Fibroblast of skin of right quadriceps (primary cell): ENCODE measurements at regions not wholly inside any gene's neighbourhood (a gene's known extent, or its start where the extent isn't known, plus 50 kb on each side); places are given as distances from the start of the nearest gene placed in this dataset.

ENCODE experiments used
- DNase-seq: peaks from one replicate; pipeline ENCODE4 v3.0.0-alpha.2; 2013

DNA sequence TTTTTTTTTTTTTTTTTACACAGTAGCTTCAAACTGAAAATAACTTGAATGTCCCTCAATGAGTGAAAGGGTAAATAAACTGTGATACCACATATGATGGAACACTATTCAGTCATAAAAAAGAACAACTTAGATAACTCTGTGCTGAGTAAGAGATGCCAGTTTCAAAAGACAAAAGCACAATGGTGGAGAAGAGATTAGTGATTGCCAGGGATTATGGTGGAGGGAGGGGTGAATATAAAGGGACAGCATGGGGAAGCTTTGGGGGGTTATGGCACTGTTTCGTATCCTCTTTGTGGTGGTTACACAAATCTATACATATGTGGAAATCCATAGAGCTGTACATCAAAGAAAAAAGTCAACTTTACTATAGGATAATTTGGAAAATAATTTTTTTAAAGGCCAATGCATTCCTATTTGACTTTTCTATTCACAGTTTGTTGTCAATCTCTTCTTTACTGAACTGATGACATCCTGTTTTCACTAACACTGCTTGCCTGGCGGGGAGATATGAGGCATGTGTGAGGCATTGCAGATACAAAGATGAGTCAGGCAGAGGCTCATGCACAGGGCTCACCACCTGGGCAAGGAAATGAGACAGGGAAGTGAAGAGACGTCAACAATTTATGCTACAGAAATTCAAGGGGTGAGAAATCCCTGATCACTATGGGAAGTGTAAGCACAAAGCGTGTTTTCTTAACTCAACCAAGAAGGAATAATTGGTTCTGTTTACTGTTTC lies 302.7 kb downstream of the DUSP10 start:
- DNase-seq: peak; percentile 93

- peak; percentile 98 for DNase-seq
These were observed 302.0 kb downstream of the DUSP10 start for GRCh38 chr1:221439747-221440501.

DNA sequence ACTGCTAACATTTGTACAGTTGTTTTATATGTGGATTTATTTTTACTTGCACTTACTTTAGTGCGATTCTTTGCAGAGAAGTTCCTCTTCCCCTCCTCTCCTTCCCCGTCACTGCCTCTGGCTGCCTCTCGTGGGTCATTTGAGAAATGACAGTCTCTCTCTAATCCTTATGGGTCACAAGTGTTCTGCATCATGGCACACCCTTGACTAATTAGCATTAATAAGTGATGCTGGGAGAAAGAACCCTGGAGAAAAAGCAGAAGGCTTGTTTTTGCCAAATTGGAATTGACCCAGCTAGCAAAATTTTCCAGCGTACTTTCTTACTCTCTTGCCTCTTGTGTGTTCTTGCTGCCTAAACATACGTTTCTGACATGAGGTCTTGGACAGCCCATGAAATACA lies 301.2 kb downstream of the DUSP10 start:
- peak; percentile 27 for DNase-seq

- DNase-seq: no peak
These were observed 299.8 kb downstream of the DUSP10 start for GRCh38 chr1:221442056-221442455.

DNA sequence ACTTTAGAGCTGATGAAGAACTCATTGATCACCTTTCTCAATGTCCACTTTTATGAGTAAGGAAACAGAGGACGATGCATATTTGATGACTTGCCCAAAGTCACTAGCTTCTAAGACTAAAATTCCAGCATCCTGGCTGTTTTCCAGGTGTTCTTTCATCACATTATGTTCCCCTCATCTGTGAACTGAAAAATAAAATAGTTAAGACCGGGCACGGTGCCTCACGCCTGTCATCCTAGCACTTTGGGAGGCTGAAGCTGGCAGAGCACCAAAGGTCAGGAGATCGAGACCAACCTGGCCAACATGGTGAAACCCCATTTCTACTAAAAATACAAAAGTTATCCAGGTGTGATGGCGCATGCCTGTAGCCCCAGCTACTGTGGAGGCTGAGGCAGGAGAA lies 297.5 kb downstream of the DUSP10 start:
- no peak for DNase-seq

GRCh38 chr1:221448585-221449175 lies 293.2 kb downstream of the DUSP10 start:
- no peak for DNase-seq

DNA sequence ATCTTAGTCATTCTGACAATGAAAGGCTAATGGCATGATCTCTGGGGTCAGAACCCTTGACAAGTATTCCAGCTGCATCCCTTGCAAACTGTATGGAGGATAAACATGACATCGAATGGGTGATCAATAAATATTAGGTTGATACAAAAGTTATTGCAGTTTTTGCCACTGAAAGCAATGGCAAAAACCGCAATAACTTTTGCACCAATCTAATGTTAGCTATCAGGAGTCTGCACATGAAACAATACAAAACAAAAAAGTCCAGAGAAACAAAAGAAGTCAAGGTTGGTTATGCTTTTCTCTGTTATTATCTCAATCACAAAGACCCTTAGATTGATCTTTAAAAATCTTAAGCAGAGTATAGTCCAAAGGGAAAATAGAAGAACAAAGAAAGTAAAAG lies 292.7 kb downstream of the DUSP10 start:
- no peak for DNase-seq

DNA sequence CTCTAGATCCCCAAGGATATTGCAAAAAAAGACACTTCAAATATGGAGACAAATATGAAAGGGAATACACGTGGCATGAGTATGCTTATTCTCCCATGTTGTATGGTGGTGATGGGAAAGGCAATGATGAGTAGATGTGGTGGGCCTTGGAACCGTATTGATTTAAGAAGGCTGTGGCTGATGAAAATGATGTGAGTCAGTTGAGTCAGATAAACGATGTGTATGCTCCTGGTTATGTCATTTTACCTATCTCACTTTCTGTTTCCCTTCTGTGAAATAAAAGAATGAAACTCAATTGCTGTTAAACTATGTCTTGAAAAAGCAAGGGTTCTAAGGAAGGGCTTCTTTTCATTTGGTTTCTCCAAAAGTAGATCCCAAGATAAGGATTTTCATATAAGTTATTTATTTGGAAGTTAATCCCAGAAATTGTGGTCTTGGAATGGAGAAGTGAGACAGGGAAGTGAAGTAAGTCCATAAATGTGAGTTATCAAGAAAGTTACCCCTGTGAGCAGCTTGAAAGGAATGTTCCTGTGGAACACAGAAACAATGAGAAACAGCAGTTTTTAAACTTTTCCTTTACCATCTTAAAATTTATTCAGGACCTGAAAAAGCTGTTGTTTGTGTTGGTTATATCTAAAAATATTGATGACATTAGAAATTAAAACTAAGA lies 292.0 kb downstream of the DUSP10 start:
- peak; percentile 56 for DNase-seq

DNA sequence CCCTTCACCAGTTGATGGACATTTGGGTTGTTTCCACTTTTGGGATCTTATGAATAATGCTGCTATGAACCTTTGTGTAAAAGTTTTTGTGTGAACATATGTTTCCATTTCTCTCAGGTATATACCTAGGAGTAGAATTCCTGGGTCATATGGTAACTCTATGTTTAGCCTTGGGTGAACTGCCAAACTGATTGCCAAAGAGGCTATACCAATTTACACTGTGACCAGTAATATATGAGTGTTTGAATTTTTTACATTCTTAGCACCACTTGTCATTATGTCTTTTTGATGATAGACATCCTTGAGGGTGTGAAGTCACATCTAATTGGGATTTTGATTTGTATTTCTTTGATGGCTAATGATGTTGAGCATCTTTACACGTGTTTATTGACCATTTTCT lies 290.1 kb downstream of the DUSP10 start:
- peak; percentile 27 for DNase-seq

DNA sequence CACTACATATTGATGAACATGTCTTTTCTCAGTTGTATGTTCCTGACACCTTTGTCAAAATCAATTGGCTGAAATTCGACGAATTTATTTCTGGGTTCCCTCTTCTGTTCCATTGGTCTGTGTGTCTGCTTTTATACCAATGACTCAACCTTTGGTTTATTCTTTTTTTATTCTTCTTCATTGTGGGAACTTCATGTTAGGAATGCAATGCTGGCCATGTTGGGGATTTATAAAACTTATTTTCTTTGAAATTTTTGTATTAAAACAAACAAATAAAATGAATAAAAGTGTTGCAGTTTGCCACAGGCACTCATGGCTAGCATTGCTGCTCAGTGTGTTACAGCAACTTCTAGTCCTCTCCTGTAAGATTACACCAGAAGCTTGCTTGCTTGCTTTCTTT lies 287.8 kb downstream of the DUSP10 start:
- DNase-seq: no peak

DNA sequence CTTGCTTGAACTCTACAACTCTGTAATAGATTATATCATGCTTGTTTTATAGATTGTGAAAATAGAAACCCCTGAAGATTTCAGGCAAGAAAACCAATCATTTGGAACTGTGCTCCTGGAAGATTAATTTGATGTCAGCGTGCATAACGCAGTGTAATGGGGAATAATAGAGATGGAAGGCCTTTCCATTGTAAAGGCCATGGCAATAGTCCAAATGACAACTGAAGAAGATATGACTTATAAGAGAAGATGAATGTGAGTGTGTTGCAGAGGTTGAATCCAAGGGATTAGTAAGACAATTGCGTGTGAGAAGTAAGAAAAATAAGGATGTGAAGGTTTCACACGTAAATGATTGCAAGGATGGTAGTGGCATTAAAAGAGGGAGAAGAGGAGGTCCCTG lies 285.0 kb downstream of the DUSP10 start:
- no peak for DNase-seq

GRCh38 chr1:221457685-221458446 lies 284.0 kb downstream of the DUSP10 start:
- peak; percentile 29 for DNase-seq

DNA sequence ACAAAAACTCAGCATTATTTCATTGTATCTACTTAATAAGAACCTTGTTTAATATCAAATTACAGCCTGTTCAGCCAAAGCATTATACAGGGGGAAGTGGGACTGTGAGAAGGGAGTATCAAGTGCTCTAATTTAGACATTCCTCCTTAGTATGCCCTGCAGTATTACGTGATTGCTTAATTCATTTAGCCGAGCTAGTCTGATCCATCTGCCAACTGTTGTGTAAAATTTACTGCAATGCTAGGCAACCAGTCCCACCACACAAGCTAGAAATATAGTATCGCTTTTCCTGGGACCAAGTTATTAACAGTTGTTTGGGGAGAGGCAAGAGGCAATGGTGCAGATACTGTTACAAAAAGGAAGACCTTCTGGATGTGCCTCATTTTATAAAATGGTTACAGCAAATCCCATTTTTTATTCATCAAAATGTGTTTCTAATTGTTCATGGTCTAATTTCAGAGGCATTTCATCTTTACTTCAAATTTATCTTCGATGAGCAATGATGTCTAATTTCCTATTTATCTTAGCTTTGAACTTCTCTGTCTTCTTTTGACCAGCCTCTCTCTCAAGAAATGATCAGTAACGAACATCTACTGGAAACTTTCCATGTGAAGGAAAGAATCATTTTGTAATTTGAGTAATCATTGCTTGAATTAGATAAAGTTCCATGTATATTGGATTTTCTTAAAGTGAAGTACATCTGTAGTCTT lies 283.3 kb downstream of the DUSP10 start:
- DNase-seq: peak; percentile 86

DNA sequence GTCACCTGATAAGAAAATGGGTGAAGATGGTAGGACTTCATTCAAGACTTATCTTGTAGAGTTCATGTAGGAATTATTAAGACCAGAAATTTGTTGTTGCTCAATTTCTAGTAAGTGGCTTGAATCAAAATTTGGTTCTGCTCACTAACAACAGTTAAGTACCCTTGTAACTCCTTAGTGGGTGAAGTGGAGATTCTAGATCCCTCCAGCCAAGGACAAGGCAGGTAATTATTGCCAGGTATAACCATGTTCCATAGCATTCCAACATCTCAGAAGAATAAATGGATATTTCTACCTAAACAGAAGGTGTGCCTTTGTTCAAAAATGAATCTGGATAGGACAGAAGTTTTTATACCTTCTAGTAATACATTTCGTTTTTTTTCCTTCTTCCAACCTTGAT lies 282.3 kb downstream of the DUSP10 start:
- DNase-seq: no peak

- no peak for DNase-seq
These were observed 279.5 kb downstream of the DUSP10 start for GRCh38 chr1:221462345-221462744.

DNA sequence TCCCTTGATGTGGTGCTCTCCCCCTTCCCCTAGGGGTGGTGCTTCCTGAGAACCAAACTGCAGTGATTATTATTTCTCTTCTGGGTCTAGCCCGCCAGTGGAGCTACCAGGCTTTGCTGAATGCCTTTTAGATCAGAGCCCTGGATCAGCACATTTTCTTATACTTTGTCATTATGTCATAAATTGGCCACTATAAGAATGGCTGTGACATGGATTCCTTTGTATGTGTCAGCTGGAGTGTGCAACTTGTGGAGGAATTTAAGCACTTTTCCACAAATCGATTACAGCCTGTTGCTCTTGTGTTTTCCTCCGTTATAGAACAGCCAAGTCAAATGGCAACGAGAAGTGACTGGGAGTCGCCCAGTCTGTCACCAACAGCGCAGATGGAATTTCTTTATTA lies 273.3 kb downstream of the DUSP10 start:
- DNase-seq: peak; percentile 52

DNA sequence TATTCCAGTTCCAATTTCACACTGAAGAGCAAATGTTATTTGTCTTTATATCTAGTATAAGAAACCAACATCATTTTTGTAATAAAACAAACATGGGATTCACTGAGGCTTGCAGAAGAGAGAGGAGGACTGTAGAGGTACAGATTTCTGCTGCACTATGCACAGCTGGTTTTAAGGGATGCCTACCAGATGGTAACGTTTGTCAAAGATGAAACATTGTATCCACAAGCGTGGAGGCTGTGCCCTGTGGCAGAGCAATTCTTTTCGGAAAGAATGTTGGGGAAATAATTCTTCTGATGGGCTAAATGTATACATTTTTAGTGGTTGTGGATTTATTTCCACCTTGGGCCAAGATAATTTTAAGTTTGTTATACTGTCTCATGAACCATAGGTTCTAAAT lies 272.4 kb downstream of the DUSP10 start:
- no peak for DNase-seq

DNA sequence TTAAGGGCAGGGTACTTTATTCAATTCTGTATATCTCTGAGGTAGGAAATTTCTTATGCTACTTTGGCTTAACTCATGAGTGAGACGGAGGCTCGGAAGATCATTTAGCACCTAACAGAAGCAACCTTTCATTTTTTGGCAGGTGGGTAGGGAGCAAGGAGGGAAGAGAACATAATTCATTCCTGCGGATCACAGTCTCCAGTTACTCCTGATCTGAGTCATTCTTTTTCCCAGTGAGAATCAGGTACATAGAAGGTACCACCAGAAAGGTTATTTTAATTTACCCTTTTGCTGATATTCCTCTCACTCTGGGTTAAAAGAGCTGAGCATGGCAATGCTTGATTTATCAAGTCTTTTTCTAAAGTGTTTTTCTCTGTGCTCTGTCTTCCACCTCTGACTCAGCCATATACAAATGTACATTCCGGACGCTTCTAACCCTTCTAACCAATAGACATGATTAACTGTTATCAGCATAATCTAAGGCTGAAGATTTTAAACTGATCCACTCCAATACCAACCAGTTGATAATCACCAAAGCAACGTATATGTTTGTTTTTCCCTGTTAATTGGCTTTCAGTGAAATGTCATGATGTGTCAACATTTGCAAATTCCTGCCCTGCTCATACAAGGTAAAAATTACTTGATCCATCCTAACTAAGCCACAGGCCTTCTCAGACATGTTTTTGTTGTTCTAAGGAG lies 271.7 kb downstream of the DUSP10 start:
- DNase-seq: peak; percentile 58

GRCh38 chr1:221473411-221473810 lies 268.5 kb downstream of the DUSP10 start:
- no peak for DNase-seq

DNA sequence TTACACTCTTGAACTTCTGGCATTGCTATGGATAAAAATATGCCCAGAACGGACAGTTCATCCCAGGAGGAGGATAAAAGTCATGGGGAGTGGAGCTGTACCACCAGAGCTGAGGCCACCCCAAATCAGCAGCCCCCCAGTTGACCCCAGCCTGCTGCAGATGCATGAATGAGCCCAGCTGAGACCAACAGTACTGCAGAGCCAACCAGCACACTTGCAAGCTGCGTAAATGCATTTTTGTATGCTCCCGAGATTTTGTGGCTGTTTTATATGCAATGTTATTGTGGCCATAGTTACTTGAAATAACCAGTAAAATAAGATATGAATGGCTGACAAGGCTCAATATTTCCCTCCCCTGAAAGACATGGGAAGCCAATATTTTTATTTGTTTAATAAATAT lies 264.6 kb downstream of the DUSP10 start:
- DNase-seq: no peak
